ENCODE measurements at regions not wholly inside any gene's neighbourhood (a gene's known extent, or its start where the extent isn't known, plus 50 kb on each side); places are given as distances from the start of the nearest gene placed in this dataset.

- CTCF ChIA-PET = no interaction called here
- H3K27me3 ChIP-seq (ENCODE audit: control insufficient read depth, insufficient read depth, low read length) = no peaks in the 10 kb centered on the region
- no peak for TF ChIP-seq CTCF (IDR thresholded peaks at IDR 0.05; ENCODE audit: insufficient read depth, low read depth, low read length)
- DNase-seq (ENCODE audit: low read depth) = no peak
- H3K36me3 ChIP-seq (ENCODE audit: control insufficient read depth, insufficient read depth, low read length) = no peaks in the 10 kb centered on the region
- POLR2A ChIA-PET = no interaction called here
- no peak overlapping the region for H3K4me3 ChIP-seq (ENCODE audit: low read depth, low read length)
These were observed 99.0 kb upstream of the SOX5 start for GRCh38 chr12:24048446-24048845.

- Histone ChIP-seq H3K4me3 (ENCODE audit: low read depth, low read length) (no peak overlapping the region), H3K27me3 (ENCODE audit: control insufficient read depth, insufficient read depth, low read length) (no peaks in the 10 kb centered on the region), H3K36me3 (ENCODE audit: control insufficient read depth, insufficient read depth, low read length) (no peaks in the 10 kb centered on the region)
- TF ChIP-seq CTCF (IDR thresholded peaks at IDR 0.05; ENCODE audit: insufficient read depth, low read depth, low read length) = no peak
- POLR2A ChIA-PET = no interaction called here
- CTCF ChIA-PET = no interaction called here
- DNase-seq (ENCODE audit: low read depth) = no peak
These were observed 97.9 kb upstream of the SOX5 start for GRCh38 chr12:24047326-24047725.

- POLR2A ChIA-PET = no interaction called here
- DNase-seq (ENCODE audit: low read depth) = no peak
- no peaks in the 10 kb centered on the region for H3K27me3 ChIP-seq (ENCODE audit: control insufficient read depth, insufficient read depth, low read length)
- H3K4me3 ChIP-seq (ENCODE audit: low read depth, low read length) = no peak overlapping the region
- no peak for TF ChIP-seq CTCF (IDR thresholded peaks at IDR 0.05; ENCODE audit: insufficient read depth, low read depth, low read length)
- H3K36me3 ChIP-seq (ENCODE audit: control insufficient read depth, insufficient read depth, low read length) = no peaks in the 10 kb centered on the region
- CTCF ChIA-PET = no interaction called here
These were observed 96.4 kb upstream of the SOX5 start for GRCh38 chr12:24045816-24046257.

- no peaks in the 10 kb centered on the region for H3K27me3 ChIP-seq (ENCODE audit: control insufficient read depth, insufficient read depth, low read length)
- ChIA-PET POLR2A (no interaction called here), CTCF (no interaction called here)
- no peaks in the 10 kb centered on the region for H3K36me3 ChIP-seq (ENCODE audit: control insufficient read depth, insufficient read depth, low read length)
- DNase-seq (ENCODE audit: low read depth) = no peak
- no peak overlapping the region for H3K4me3 ChIP-seq (ENCODE audit: low read depth, low read length)
- TF ChIP-seq CTCF (IDR thresholded peaks at IDR 0.05; ENCODE audit: insufficient read depth, low read depth, low read length) = no peak
These were observed 95.7 kb upstream of the SOX5 start for GRCh38 chr12:24044941-24045703.

GRCh38 chr12:24042651-24043050 lies 93.2 kb upstream of the SOX5 start:
- ChIA-PET CTCF (no interaction called here), POLR2A (no interaction called here)
- no peaks in the 10 kb centered on the region for H3K27me3 ChIP-seq (ENCODE audit: control insufficient read depth, insufficient read depth, low read length)
- no peak for TF ChIP-seq CTCF (IDR thresholded peaks at IDR 0.05; ENCODE audit: insufficient read depth, low read depth, low read length)
- DNase-seq (ENCODE audit: low read depth) = no peak
- no peak overlapping the region for H3K4me3 ChIP-seq (ENCODE audit: low read depth, low read length)
- H3K36me3 ChIP-seq (ENCODE audit: control insufficient read depth, insufficient read depth, low read length) = no peaks in the 10 kb centered on the region
